Tibial nerve (tissue), 4 donors: ENCODE measurements at regions not wholly inside any gene's neighbourhood (a gene's known extent, or its start where the extent isn't known, plus 50 kb on each side); places are given as distances from the start of the nearest gene placed in this dataset.
"Not testable (repeated sequence)": the region's sequence is repeated elsewhere in the genome, so short reads cannot be mapped to it uniquely, and the experiment has no call there.

ENCODE experiments used
- DNase-seq, 2 donors: peaks; one replicate each; pipeline ENCODE4 v3.0.0-alpha.2; 2019; ENCODE audit warnings: low spot score in 2 of 2
- H3K27ac ChIP-seq, 4 donors: fragments of 200-600 bp; sonication (generic) in 3 of 4; one replicate each; pipeline ENCODE4 v1.5.1; 2017 to 2019; ENCODE audit warnings: mild to moderate bottlenecking in 1 of 4
- H3K27me3 ChIP-seq, 2 donors: fragments of 200-600 bp; sonication (generic) in 1 of 2; one replicate each; pipeline versions ENCODE4 v1.5.1 to v1.6.0; 2017 to 2019
- H3K36me3 ChIP-seq, 3 donors: fragments of 200-600 bp; sonication (generic); one replicate each; pipeline ENCODE4 v1.5.1; 2018 to 2019
- H3K4me1 ChIP-seq, 4 donors: fragments of 200-600 bp; sonication (generic) in 3 of 4; one replicate each; pipeline ENCODE4 v1.5.1; 2017 to 2019
- H3K4me3 ChIP-seq, 4 donors: fragments of 200-600 bp; sonication (generic) in 3 of 4; one replicate each; pipeline ENCODE4 v1.5.1; 2017 to 2019; ENCODE audit warnings: mild to moderate bottlenecking in 1 of 4, moderate library complexity in 1 of 4
- H3K9me3 ChIP-seq, 4 donors: fragments of 200-600 bp; sonication (generic) in 3 of 4; one replicate each; pipeline ENCODE4 v1.5.1; 2017 to 2019
- EP300 ChIP-seq, 2 donors: sonication (generic); formaldehyde crosslinking; IDR thresholded peaks; one replicate each; pipeline ENCODE4 v1.6.1; 2017; ENCODE audit warnings: antibody characterized with exemption in 2 of 2, mild to moderate bottlenecking in 1 of 2
- POLR2A ChIP-seq, 2 donors: fragments of 450-650 bp; IDR thresholded peaks; one replicate each; pipeline ENCODE4 v1.6.1; 2017; ENCODE audit warnings: antibody characterized with exemption in 2 of 2, mild to moderate bottlenecking in 2 of 2, moderate library complexity in 2 of 2
- WGBS, 2 donors: methylation state at CpG; one replicate each; pipeline ENCODE4 v1.1.5; 2018; 5-methylcytosine and 5-hydroxymethylcytosine counted together
- TF ChIP-seq, protein P1 (sequence below), 5 experiments: fragments of 200-600 bp in 3 of 5; fragments of 450-650 bp in 2 of 5; sonication (generic) in 3 of 5; IDR thresholded peaks; one replicate each; pipeline ENCODE4 v1.5.1; 2016 to 2019; ENCODE audit warnings: antibody characterized with exemption in 5 of 5, mild to moderate bottlenecking in 3 of 5, moderate library complexity in 2 of 5

DNA sequence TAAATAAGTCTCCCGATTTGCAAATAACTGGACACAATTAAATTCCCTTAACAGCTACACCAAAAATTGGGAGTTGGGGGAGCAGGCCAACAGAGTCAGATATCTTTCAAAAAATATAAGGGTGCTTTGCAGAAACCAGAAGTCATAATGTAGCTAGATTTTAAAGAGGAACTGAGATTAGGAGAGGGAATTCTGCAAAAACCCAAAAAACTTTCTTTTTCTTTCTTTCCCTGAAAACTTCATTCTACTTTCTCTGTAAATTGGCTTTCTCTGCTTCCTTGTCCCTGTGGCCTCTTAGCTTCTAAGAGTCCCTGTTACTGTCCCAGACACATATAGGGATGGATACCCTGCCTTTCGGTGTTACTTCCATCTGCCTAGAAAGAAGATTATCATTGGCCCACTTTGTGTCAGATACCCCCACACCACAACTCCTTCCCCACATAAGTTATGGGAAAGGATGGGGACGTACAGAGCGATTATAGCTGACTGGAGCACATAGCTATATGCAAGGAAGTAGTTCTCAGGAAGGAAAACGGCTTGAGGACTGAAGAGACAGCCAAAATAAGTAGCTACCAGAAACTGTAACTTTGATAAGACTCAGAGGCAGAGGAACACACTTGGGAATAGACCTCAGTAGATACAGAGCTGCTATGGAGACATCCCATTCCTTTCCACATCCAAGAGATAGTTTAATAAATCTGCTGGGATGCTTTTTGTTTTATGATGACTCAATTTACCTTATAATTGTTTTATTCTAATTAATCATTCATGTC lies 129.1 kb upstream of the TGFBR2 start:
- no peak overlapping the region for H3K4me3 ChIP-seq
- WGBS, 2 donors: 67 to 73% methylated on average over 5 of the region's 5 CpGs
- no peaks in the 10 kb centered on the region for H3K36me3 ChIP-seq
- TF ChIP-seq EP300 (IDR thresholded peaks at IDR 0.05) (no peak), POLR2A (IDR thresholded peaks at IDR 0.05) (no peak)
- TF ChIP-seq, protein P1, sequence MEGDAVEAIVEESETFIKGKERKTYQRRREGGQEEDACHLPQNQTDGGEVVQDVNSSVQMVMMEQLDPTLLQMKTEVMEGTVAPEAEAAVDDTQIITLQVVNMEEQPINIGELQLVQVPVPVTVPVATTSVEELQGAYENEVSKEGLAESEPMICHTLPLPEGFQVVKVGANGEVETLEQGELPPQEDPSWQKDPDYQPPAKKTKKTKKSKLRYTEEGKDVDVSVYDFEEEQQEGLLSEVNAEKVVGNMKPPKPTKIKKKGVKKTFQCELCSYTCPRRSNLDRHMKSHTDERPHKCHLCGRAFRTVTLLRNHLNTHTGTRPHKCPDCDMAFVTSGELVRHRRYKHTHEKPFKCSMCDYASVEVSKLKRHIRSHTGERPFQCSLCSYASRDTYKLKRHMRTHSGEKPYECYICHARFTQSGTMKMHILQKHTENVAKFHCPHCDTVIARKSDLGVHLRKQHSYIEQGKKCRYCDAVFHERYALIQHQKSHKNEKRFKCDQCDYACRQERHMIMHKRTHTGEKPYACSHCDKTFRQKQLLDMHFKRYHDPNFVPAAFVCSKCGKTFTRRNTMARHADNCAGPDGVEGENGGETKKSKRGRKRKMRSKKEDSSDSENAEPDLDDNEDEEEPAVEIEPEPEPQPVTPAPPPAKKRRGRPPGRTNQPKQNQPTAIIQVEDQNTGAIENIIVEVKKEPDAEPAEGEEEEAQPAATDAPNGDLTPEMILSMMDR (IDR thresholded peaks at IDR 0.05): no peak
- no peaks in the 10 kb centered on the region for H3K27me3 ChIP-seq
- peaks cover 0 to 73% (median 57%) of the 10 kb centered on the region in 4 donors for H3K4me1 ChIP-seq
- no peak for DNase-seq
- peak overlapping the region in 3 of 4 donors; percentile 5 to 77 (median 23) for H3K27ac ChIP-seq
- H3K9me3 ChIP-seq: no peaks in the 10 kb centered on the region

- not testable (repeated sequence) for H3K36me3 ChIP-seq, DNase-seq, H3K4me3 ChIP-seq, H3K27me3 ChIP-seq, H3K9me3 ChIP-seq
- WGBS, 2 donors: 18 to 23% methylated on average over 2 of the region's 2 CpGs
- peak in 1 of 2 donors; percentile 49 for TF ChIP-seq EP300 (IDR thresholded peaks at IDR 0.05)
- H3K4me1 ChIP-seq: peaks cover 0 to 50% (median 39%) of the 10 kb centered on the region in 4 donors
- peak overlapping the region in 2 of 4 donors; percentile 44 to 68 for H3K27ac ChIP-seq
These were observed 126.7 kb upstream of the TGFBR2 start for GRCh38 chr3:30479737-30480136.

- 80 to 96% methylated on average over 1 of the region's 1 CpG for WGBS, 2 donors
- peak overlapping the region in 2 of 4 donors; percentile 44 to 68 for H3K27ac ChIP-seq
These were observed 126.2 kb upstream of the TGFBR2 start for GRCh38 chr3:30480156-30480555.

DNA sequence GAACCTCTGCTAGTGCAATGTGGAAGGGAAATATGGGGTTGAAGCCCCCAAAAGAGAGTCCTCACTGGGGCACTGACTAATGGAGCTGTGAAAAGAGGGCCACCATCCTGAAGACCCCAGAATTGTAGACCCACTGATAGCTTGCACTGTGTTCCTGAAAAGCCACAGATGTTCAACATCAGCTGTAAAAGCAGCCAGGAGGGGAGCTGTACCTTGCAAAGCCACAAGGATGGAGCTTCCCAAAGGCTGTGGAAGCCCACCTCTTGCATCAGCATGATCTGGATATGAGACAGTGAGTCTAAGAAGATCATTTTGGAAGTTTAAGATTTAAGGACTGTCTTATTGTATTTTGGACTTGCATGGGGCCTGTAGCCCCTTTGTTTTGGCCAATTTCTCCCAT lies 125.8 kb upstream of the TGFBR2 start:
- H3K36me3 ChIP-seq: no peaks in the 10 kb centered on the region
- H3K27ac ChIP-seq: peak overlapping the region in 2 of 4 donors; percentile 44 to 68
- H3K4me1 ChIP-seq: peaks cover 0 to 46% (median 33%) of the 10 kb centered on the region in 4 donors
- no peak for DNase-seq
- H3K9me3 ChIP-seq: no peaks in the 10 kb centered on the region
- no peak for TF ChIP-seq EP300 (IDR thresholded peaks at IDR 0.05)
- TF ChIP-seq, protein P1 (IDR thresholded peaks at IDR 0.05): no peak
- TF ChIP-seq POLR2A (IDR thresholded peaks at IDR 0.05): no peak
- H3K27me3 ChIP-seq: no peaks in the 10 kb centered on the region
- no peak overlapping the region for H3K4me3 ChIP-seq

More at GRCh38 chr3:30480156-30480555, 126.2 kb upstream of the TGFBR2 start:
- not testable (repeated sequence) for H3K36me3 ChIP-seq, H3K4me3 ChIP-seq, H3K27me3 ChIP-seq, DNase-seq, H3K9me3 ChIP-seq
- peaks cover 0 to 47% (median 36%) of the 10 kb centered on the region in 4 donors for H3K4me1 ChIP-seq

- Histone ChIP-seq H3K27me3 (no peaks in the 10 kb centered on the region), H3K4me3 (no peak overlapping the region), H3K4me1 (peaks cover 0 to 40% (median 29%) of the 10 kb centered on the region in 4 donors), H3K27ac (no peak overlapping the region), H3K36me3 (no peaks in the 10 kb centered on the region), H3K9me3 (no peaks in the 10 kb centered on the region)
- TF ChIP-seq, protein P1 (IDR thresholded peaks at IDR 0.05): no peak
- no peak for TF ChIP-seq POLR2A (IDR thresholded peaks at IDR 0.05)
- TF ChIP-seq EP300 (IDR thresholded peaks at IDR 0.05): no peak
- WGBS, 2 donors: 85 to 88% methylated on average over 1 of the region's 1 CpG
- no peak for DNase-seq
These were observed 125.2 kb upstream of the TGFBR2 start for GRCh38 chr3:30481241-30481640.

DNA sequence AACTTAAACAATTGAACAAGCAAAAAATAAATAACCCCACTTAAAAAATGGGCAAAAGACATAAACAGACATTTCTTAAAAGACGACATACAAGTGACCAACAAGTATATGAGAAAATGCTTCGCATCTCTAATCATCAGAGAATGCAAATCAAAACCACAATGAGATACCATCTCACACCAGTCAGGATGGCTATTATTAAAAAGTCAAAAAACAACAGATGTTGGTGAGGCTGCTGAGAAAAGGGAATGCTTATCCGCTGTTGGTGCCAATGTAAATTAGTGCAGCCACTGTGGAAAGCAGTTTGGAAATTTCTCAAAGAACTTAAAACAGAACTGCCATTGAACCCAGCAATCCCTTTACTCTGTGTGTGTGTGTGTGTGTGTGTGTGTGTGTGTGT lies 122.2 kb upstream of the TGFBR2 start:
- H3K4me1 ChIP-seq: peaks cover 0 to 15% (median 8%) of the 10 kb centered on the region in 4 donors
- not testable (repeated sequence) for H3K4me3 ChIP-seq, DNase-seq, H3K27me3 ChIP-seq, H3K9me3 ChIP-seq, H3K36me3 ChIP-seq, H3K27ac ChIP-seq
- WGBS, 2 donors: 89 to 95% methylated on average over 3 of the region's 3 CpGs
